HEK293T (cell line): ENCODE measurements at regions not wholly inside any gene's neighbourhood (a gene's known extent, or its start where the extent isn't known, plus 50 kb on each side); places are given as distances from the start of the nearest gene placed in this dataset.

ENCODE experiments used
- ARNT ChIP-seq: fragments of 450-650 bp; IDR thresholded peaks from 2 replicates; pipeline ENCODE4 v1.6.1; 2017; ENCODE audit warnings: mild to moderate bottlenecking
- BHLHE40 ChIP-seq: fragments of 450-650 bp; IDR thresholded peaks from 2 replicates; pipeline ENCODE4 v1.6.1; 2016; ENCODE audit warnings: mild to moderate bottlenecking, moderate library complexity, borderline replicate concordance
- FOXA1 ChIP-seq: fragments of 450-650 bp; IDR thresholded peaks from 2 replicates; pipeline ENCODE4 v1.6.1; 2016; ENCODE audit warnings: mild to moderate bottlenecking
- LEF1 ChIP-seq: fragments of 450-650 bp; IDR thresholded peaks from 2 replicates; pipeline ENCODE4 v1.6.1; 2017; ENCODE audit warnings: mild to moderate bottlenecking, borderline replicate concordance
- SUZ12 ChIP-seq: fragments of 450-650 bp; IDR thresholded peaks from 2 replicates; pipeline ENCODE4 v1.6.1; 2016; ENCODE audit warnings: mild to moderate bottlenecking
- TARDBP ChIP-seq: fragments of 450-650 bp; IDR thresholded peaks from 2 replicates; pipeline ENCODE4 v1.6.1; 2016
- ZNF384 ChIP-seq: fragments of 450-650 bp; IDR thresholded peaks from 2 replicates; pipeline ENCODE4 v1.6.1; 2016

GRCh38 chr1:188423073-188423472 lies 1594.3 kb downstream of the PLA2G4A start:
- TF ChIP-seq LEF1 = no peak
- TF ChIP-seq SUZ12 = no peak
- no peak for TF ChIP-seq ZNF384
- no peak for TF ChIP-seq ARNT
- no peak for TF ChIP-seq BHLHE40
- TF ChIP-seq TARDBP = no peak
- no peak for TF ChIP-seq FOXA1
